ENCODE measurements at regions not wholly inside any gene's neighbourhood (a gene's known extent, or its start where the extent isn't known, plus 50 kb on each side); places are given as distances from the start of the nearest gene placed in this dataset.

- no peak for DNase-seq
These were observed 183.7 kb downstream of the SPATA18 start for GRCh38 chr4:52234561-52235440.

GRCh38 chr4:52235552-52236201 is 184.6 kb downstream of the SPATA18 start:
- no peak for DNase-seq

GRCh38 chr4:52241916-52242315 is 190.8 kb downstream of the SPATA18 start:
- DNase-seq = no peak

- no peak for DNase-seq
These were observed 192.3 kb downstream of the SPATA18 start for GRCh38 chr4:52243367-52243766.

- DNase-seq = no peak
These were observed 193.1 kb downstream of the SPATA18 start for GRCh38 chr4:52244103-52244775.

GRCh38 chr4:52244848-52245247 is 193.7 kb downstream of the SPATA18 start:
- no peak for DNase-seq

- no peak for DNase-seq
These were observed 195.7 kb downstream of the SPATA18 start for GRCh38 chr4:52246827-52247226.

GRCh38 chr4:52247941-52248340 is 196.8 kb downstream of the SPATA18 start:
- no peak for DNase-seq

- no peak for DNase-seq
These were observed 197.7 kb downstream of the SPATA18 start for GRCh38 chr4:52248820-52249219.

GRCh38 chr4:52249581-52249980 is 198.5 kb downstream of the SPATA18 start:
- no peak for DNase-seq

- no peak for DNase-seq
These were observed 199.1 kb downstream of the SPATA18 start for GRCh38 chr4:52250154-52250553.

- no peak for DNase-seq
These were observed 200.8 kb downstream of the SPATA18 start for GRCh38 chr4:52251864-52252263.

- no peak for DNase-seq
These were observed 201.9 kb downstream of the SPATA18 start for GRCh38 chr4:52253025-52253424.

- no peak for DNase-seq
These were observed 205.4 kb downstream of the SPATA18 start for GRCh38 chr4:52256522-52256921.

GRCh38 chr4:52259978-52260377 is 208.9 kb downstream of the SPATA18 start:
- DNase-seq = no peak

- no peak for DNase-seq
These were observed 209.6 kb downstream of the SPATA18 start for GRCh38 chr4:52260514-52261210.

- no peak for DNase-seq
These were observed 212.5 kb downstream of the SPATA18 start for GRCh38 chr4:52263607-52264006.

GRCh38 chr4:52265781-52266525 is 214.8 kb downstream of the SPATA18 start:
- no peak for DNase-seq

GRCh38 chr4:52266537-52267137 is 215.5 kb downstream of the SPATA18 start:
- DNase-seq = no peak

- DNase-seq = no peak
These were observed 218.7 kb downstream of the SPATA18 start for GRCh38 chr4:52269761-52270160.

GRCh38 chr4:52273885-52274284 is 222.8 kb downstream of the SPATA18 start:
- no peak for DNase-seq

All from stimulated activated CD4-positive, alpha-beta T cell treated with anti-CD3 and anti-CD28 coated beads, Interleukin-4, amount 100 ng/mL, for 24 hours (primary cell).